Neural cell (in vitro differentiated cells): ENCODE measurements at regions not wholly inside any gene's neighbourhood (a gene's known extent, or its start where the extent isn't known, plus 50 kb on each side); places are given as distances from the start of the nearest gene placed in this dataset.

Experiments used
- H2AFZ ChIP-seq: fragments of 200-600, 300-800 bp; sonication (generic), shearing (Covaris generic); 2 replicates; pipeline ENCODE4 v1.6.0; 2014; ENCODE audit warnings: low read depth, mild to moderate bottlenecking, antibody characterized with exemption, low read length, moderate library complexity
- H3F3A ChIP-seq: fragments of 200-600 bp; shearing (Covaris generic); 2 replicates; pipeline ENCODE4 v1.6.1; 2016; ENCODE audit warnings: mild to moderate bottlenecking, moderate library complexity, mixed read lengths, antibody characterized with exemption, low read length; ENCODE audit not compliant: insufficient read depth, poor library complexity, severe bottlenecking
- H3K27ac ChIP-seq: fragments of 200-600, 300-800 bp; sonication (generic), shearing (Covaris generic); 2 replicates; pipeline ENCODE4 v1.5.1; 2014; ENCODE audit warnings: mild to moderate bottlenecking, low read length, moderate library complexity
- H3K27me3 ChIP-seq: fragments of 300-800, 200-600 bp; sonication (generic), shearing (Covaris generic); 2 replicates; pipeline ENCODE4 v1.6.0; 2014; ENCODE audit warnings: mild to moderate bottlenecking, low read depth, low read length, moderate library complexity; ENCODE audit not compliant: insufficient read depth
- H3K36me3 ChIP-seq: fragments of 300-800, 200-600 bp; sonication (generic), shearing (Covaris generic); 2 replicates; pipeline ENCODE4 v1.5.1; 2014; ENCODE audit warnings: mild to moderate bottlenecking, antibody characterized with exemption, low read length, moderate library complexity; ENCODE audit not compliant: insufficient read depth
- H3K4me2 ChIP-seq: fragments of 300-800, 200-600 bp; sonication (generic), shearing (Covaris generic); 2 replicates; pipeline ENCODE4 v1.6.0; 2014; ENCODE audit warnings: mild to moderate bottlenecking, low read length
- H3K4me3 ChIP-seq: fragments of 300-800, 200-600 bp; sonication (generic), shearing (Covaris generic); 2 replicates; pipeline ENCODE4 v1.5.1; 2014; ENCODE audit warnings: mild to moderate bottlenecking, low read length, moderate library complexity
- H3K79me2 ChIP-seq: fragments of 200-600 bp; shearing (Covaris generic); replicated peaks from 2 replicates; pipeline ENCODE4 v1.6.0; 2014; ENCODE audit warnings: mild to moderate bottlenecking, low read length, moderate library complexity; ENCODE audit not compliant: insufficient read depth
- H3K9ac ChIP-seq: fragments of 300-800, 200-600 bp; sonication (generic), shearing (Covaris generic); 2 replicates; pipeline ENCODE4 v1.6.1; 2016; ENCODE audit warnings: mild to moderate bottlenecking, low read length, mixed read lengths
- H3K9me2 ChIP-seq: fragments of 200-600 bp; shearing (Covaris generic); 2 replicates; pipeline ENCODE4 v1.6.1; 2016; ENCODE audit warnings: mild to moderate bottlenecking, low read length, mixed read lengths; ENCODE audit not compliant: insufficient read depth
- H3K9me3 ChIP-seq: fragments of 200-600, 300-800 bp; sonication (generic), shearing (Covaris generic); 2 replicates; pipeline ENCODE4 v1.6.1; 2016; ENCODE audit warnings: mild to moderate bottlenecking, mixed run types, low read length, moderate library complexity, mixed read lengths
- H4K20me1 ChIP-seq: fragments of 200-600 bp; shearing (Covaris generic); 2 replicates; pipeline ENCODE4 v1.6.1; 2016; ENCODE audit warnings: mild to moderate bottlenecking, mixed run types; ENCODE audit not compliant: insufficient read depth
- CTCF ChIP-seq: fragments of 450-650 bp; IDR thresholded peaks from 2 replicates; pipeline ENCODE4 v1.5.1; 2014; ENCODE audit warnings: antibody characterized with exemption, mild to moderate bottlenecking, moderate library complexity; ENCODE audit not compliant: poor library complexity, severe bottlenecking
- EP300 ChIP-seq: fragments of 450-650 bp; conservative IDR thresholded peaks from 2 replicates; pipeline ENCODE4 v1.6.1; 2014; ENCODE audit warnings: antibody characterized with exemption, mild to moderate bottlenecking, moderate library complexity; ENCODE audit not compliant: poor library complexity, severe bottlenecking
- EZH2 ChIP-seq: fragments of 200-600, 300-800 bp; shearing (Covaris generic), sonication (generic); IDR thresholded peaks from 2 replicates; pipeline ENCODE4 v1.6.1; 2014; ENCODE audit warnings: antibody characterized with exemption, low read length, borderline replicate concordance, mild to moderate bottlenecking; ENCODE audit not compliant: insufficient read depth, poor library complexity, severe bottlenecking
- MXI1 ChIP-seq: fragments of 450-650 bp; conservative IDR thresholded peaks from 2 replicates; pipeline ENCODE4 v1.6.1; 2014; ENCODE audit warnings: antibody characterized with exemption, mild to moderate bottlenecking; ENCODE audit not compliant: poor library complexity, severe bottlenecking
- POLR2AphosphoS5 ChIP-seq: IDR thresholded peaks from 2 replicates; pipeline ENCODE4 v1.6.1; 2012
- RAD21 ChIP-seq: fragments of 450-650 bp; conservative IDR thresholded peaks from 2 replicates; pipeline ENCODE4 v1.6.1; 2014; ENCODE audit warnings: antibody characterized with exemption, mild to moderate bottlenecking, moderate library complexity
- REST ChIP-seq: IDR thresholded peaks from 2 replicates; pipeline ENCODE4 v1.6.1; 2012; ENCODE audit warnings: borderline replicate concordance
- SMC3 ChIP-seq: fragments of 450-650 bp; conservative IDR thresholded peaks from 2 replicates; pipeline ENCODE4 v1.6.1; 2014; ENCODE audit warnings: antibody characterized with exemption, mild to moderate bottlenecking, moderate library complexity; ENCODE audit not compliant: poor library complexity
- TAF1 ChIP-seq: IDR thresholded peaks from 2 replicates; pipeline ENCODE4 v1.6.1; 2012; ENCODE audit warnings: low read depth

- no peak overlapping the region for H3K4me2 ChIP-seq
- no peaks in the 10 kb centered on the region for H3F3A ChIP-seq
- no peaks in the 10 kb centered on the region for H3K9me2 ChIP-seq
These were observed 552.4 kb upstream of the TNP1 start for GRCh38 chr2:217412277-217412676.

GRCh38 chr2:217410681-217410960 lies 550.8 kb upstream of the TNP1 start:
- Histone ChIP-seq H3K79me2 (no peaks in the 10 kb centered on the region), H3K9me2 (no peaks in the 10 kb centered on the region), H3K4me2 (no peak overlapping the region), H3K36me3 (no peaks in the 10 kb centered on the region), H3K9ac (no peak overlapping the region), H2AFZ (no peak overlapping the region), H3K9me3 (no peaks in the 10 kb centered on the region), H3K27ac (no peak overlapping the region), H4K20me1 (no peaks in the 10 kb centered on the region), H3K4me3 (no peak overlapping the region), H3F3A (no peaks in the 10 kb centered on the region), H3K27me3 (no peaks in the 10 kb centered on the region)
- TF ChIP-seq MXI1 = no peak
- TF ChIP-seq REST = no peak
- no peak for TF ChIP-seq EZH2
- TF ChIP-seq CTCF = no peak
- no peak for TF ChIP-seq RAD21
- TF ChIP-seq POLR2AphosphoS5 = no peak
- no peak for TF ChIP-seq SMC3

More at GRCh38 chr2:217412277-217412676, 552.4 kb upstream of the TNP1 start:
- Histone ChIP-seq H2AFZ (no peak overlapping the region), H3K4me3 (no peak overlapping the region), H3K27me3 (no peaks in the 10 kb centered on the region), H3K79me2 (no peaks in the 10 kb centered on the region), H3K36me3 (no peaks in the 10 kb centered on the region), H3K27ac (no peak overlapping the region), H3K9ac (no peak overlapping the region), H4K20me1 (no peaks in the 10 kb centered on the region), H3K9me3 (no peaks in the 10 kb centered on the region)
- TF ChIP-seq MXI1 (no peak), TAF1 (no peak), CTCF (no peak), REST (no peak), POLR2AphosphoS5 (no peak), RAD21 (no peak), EP300 (no peak), SMC3 (no peak), EZH2 (no peak)
